Left ventricle myocardium superior (tissue), 1 donor: ENCODE measurements at regions not wholly inside any gene's neighbourhood (a gene's known extent, or its start where the extent isn't known, plus 50 kb on each side); places are given as distances from the start of the nearest gene placed in this dataset.
"Not testable (repeated sequence)": the region's sequence is repeated elsewhere in the genome, so short reads cannot be mapped to it uniquely, and the experiment has no call there.

ENCODE experiments used
- ATAC-seq: fragments of 200-7000 bp; cut with Tn5 transposase; one replicate; pipeline ENCODE4 v1.9.1; 2020; ENCODE audit warnings: mild to moderate bottlenecking, moderate library complexity
- DNase-seq: peaks from one replicate; pipeline ENCODE4 v3.0.0-alpha.2; 2020
- intact Hi-C: fragments of 100-400 bp; cut with micrococcal nuclease; formaldehyde crosslinking; loops from one replicate; pipeline ENCODE4 v1.11.0; 2022
- donor health status: DM: no; HTN: yes; CAD: no; lungs with severe emphysema.

DNA sequence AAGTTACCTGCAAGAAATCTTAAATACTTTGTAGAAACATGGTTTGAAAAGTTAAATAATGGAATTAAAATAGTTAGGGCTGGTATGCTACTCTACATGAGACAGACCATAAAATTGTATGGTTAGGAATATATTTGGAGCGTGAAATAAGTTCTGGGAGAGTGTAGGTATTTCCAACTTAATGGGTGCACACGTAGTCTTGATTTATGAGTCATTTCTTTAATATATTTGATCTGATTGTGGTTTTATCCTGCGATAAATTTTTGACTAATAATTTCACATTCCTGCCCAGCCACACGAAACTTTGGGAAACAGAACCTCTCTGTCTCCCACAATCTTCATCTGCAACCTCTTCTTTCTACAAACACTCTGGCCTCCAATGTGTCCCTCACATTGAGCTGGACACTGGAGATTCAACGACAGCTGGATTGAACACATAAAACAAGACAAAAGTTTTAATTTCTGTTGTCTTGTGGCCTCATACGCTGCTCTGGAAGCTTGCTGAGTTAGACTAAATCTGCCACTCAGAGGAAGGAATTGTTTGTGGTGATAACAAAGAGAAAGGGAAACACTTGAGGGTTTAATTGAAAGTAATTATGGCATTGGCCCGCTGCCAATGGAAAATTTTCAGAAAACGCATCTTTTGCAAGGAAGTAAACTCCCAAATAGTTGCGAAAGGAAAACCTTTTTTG is 201.8 kb upstream of the ZNF608 start:
- ATAC-seq (peak; percentile 47), DNase-seq (no peak)
- intact Hi-C loops, result no loop called here

DNA sequence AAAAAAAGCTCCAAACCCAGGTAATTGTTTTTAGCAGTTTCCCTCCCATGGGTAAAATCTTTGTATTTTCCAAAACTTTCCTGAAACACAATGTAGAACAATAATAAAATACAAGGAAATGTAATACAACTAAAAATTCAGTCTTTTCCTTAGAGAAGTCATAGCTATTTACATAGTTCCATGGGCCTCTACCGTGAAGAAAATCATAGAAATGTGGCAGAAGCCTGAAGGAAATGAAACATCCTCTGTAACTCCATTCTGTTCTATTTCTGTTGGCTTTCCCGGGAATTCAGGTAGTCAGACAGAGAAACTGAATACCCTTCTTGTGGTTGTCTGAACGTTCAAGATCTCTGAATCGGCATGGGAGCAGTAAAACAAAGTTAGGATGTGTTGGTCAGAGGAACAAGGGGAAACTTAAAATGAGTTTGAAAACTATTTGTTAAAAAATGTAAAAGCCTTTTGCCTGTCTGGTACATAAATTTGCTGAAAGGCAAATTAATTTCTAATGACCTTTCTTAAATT is 202.4 kb upstream of the ZNF608 start:
- ATAC-seq (peak; percentile 30), DNase-seq (no peak)
- intact Hi-C loops, result no loop called here

DNA sequence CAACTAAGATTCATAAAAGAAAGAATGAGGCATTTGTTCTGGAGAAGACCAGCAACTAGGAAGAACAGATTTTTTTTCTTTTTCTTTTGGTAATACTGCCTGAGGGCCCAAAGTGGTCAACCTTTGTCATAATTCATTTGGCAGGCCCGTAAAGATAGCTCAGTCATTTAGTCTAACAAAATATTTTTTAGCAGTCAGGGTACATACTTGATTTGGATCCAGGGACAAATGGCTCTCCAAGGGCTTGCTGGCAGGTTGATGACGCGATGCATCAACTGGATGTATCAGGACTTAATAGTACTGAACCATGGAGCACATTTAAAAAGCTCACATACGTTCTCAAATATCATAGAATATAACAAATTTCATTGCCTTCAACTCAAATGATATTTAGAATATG is 203.4 kb upstream of the ZNF608 start:
- DNase-seq (peak; percentile 35), ATAC-seq (peak; percentile 68)

DNA sequence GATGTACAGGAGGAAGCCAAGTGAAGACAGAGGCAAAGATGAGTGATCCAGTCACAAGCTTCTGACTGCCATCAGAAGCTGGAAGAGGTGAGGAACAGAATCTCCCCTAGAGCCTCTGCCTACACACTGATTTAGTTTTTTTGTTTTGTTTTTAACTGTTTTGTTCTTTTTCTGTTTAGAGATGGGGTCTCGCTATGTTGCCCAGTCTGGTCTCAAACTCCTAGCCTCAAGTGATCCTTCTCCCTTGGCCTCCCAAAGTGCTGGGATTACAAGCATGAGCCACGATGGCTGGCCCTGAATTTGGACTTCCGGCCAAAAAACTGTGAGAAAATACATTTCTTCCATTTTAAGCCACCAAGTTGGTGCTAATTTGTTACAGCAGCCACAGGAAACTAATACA is 204.7 kb upstream of the ZNF608 start:
- DNase-seq (no peak), ATAC-seq (no peak)
- intact Hi-C loops, result no loop called here

More for the DNA sequence above, 203.4 kb upstream of the ZNF608 start:
- intact Hi-C loops, result no loop called here

DNA sequence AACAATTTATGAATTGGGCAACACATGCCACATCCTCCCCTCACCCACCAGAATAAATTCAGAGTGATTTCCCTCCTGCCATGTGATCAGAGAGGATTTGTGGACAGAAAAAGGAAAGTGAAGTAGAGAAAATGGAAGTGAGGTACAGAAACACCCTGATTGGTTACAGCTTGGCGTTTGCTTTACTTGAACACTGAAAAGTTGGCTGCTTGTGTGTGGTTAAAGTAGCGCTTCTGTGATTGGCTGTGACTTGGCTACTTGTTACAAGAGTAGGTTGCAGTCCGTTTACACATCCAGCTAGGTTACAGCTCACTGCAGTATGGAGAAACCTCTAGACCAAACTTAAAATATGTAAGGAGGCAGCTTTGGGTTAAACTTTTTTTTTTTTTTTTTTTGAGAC is 205.2 kb upstream of the ZNF608 start:
- intact Hi-C loops, result no loop called here

DNA sequence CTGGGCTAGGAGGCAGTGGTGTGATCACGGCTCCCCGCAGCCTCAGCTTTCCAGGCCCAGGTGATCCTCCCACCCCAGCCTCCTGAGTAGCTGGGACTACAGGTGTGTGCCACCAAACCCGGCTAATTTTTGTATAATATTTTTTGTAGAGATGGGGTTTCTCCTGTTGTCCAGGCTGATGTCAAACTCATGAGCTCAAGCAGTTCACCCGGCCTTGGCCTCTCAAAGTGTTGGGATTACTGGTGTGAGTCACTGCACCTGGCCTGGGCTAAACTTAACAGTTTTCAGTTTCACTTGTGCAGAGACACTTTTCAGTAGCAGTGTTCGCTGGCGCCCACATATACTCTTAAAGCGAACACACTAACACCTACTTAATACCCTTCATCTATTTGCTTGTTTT is 205.6 kb upstream of the ZNF608 start:
- ATAC-seq, result no peak
- intact Hi-C loops, result no loop called here
- DNase-seq, result no peak

More for the DNA sequence above, 205.2 kb upstream of the ZNF608 start:
- ATAC-seq, result no peak
- DNase-seq, result no peak

DNA sequence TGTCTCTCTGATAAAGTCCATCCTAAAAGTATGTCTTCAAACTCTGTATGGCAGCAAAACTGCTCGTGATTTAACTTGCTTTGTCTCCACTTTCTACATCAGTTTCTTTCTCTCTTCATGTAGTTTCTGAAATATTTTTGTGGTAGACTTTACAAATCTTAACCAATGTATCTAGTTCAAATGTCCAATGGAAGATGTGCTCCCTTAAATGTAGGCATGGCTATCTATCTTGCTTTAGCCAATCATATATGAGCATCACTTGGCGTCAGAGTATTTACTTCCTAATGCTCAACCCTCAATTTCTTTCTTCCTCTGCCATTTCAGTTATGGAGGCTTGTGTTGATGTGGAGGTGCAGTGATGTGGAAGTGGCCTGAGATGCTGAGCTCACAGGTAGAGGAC is 206.1 kb upstream of the ZNF608 start:
- no peak for DNase-seq
- intact Hi-C loops, result no loop called here
- ATAC-seq, result no peak

DNA sequence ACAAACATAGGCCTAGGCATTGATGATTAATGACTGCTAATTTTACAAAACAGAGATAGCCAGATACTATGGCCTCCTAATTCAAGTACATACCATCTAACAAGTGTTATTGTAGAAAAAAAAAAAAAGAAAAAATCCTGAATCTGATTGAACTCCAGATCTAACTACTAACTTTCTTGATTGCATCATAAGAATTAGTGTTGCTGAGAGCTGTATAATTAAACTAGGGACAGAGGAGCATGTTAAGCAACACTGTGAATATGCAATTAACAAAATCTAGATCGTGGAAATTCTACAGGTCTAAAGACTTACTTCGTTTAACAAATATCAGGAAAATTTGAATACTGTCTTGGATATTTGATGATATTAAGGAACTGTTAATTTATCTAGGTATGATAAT is 208.3 kb upstream of the ZNF608 start:
- intact Hi-C loops, result no loop called here
- DNase-seq (no peak), ATAC-seq (no peak)

DNA sequence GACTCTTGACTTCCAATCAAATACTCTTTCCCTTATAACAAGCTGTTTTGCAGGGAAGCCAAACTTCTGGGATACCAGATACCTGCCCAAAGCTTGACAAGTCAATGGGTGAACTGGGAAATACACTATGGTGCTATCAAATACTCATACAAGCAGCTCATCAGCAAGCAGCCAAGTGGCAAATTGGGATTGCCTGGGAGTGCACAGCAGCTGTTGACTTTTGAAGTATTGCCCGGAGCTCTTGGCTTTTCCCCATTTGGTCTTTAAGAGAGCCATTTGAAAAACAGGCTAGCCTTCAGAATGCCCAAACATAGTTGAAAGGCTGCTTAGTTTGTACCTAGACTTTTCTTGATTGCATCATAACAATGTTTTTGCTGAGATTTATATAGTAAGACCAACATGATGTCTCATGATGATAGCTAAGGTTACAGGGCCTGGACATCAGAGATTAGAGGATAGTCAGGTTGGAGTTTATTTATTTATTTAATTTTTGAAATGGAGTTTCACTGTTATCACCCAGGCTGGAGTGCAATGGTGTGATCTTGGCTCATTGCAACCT is 210.1 kb upstream of the ZNF608 start:
- DNase-seq (no peak), ATAC-seq (no peak)
- intact Hi-C loops, result no loop called here

DNA sequence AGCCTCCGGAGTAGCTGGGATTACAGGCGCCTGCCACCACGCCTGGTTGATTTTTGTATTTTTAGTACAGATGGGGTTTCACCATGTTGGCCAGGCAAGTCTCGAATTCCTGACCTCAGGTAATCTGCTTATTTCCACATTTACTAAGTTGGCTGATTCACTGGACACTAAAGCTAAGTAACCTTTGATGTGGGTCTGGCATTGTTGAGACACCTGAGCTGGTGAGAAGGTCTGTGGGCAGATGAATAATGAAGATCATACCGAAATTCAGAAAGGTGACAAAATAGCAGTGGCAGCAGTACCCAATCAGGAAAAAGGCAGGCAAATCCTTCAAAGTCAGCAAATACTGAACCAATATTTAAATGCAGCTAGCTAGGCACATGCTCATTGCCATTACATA is 210.6 kb upstream of the ZNF608 start:
- intact Hi-C loops, result no loop called here
- ATAC-seq, result no peak

DNA sequence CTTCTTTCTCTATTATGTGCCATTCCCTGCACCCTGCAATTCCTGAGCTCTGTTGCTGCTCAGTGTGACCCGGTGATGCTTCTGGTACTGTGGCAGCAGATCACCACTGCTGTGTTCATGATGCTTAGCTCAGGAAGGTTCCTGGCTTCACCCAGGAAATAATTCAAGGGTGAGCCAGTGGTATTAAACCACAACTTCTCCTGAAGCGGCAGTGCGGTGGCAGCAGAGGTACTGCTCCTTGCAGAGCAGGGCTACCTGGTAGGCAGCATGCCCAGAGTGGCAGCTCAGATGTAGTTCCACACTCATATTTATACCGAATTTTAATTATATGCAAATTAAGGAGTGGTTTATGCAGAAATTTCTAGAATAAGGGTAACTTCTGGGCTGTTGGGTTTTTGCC is 213.8 kb upstream of the ZNF608 start:
- ATAC-seq, result no peak
- intact Hi-C loops, result no loop called here
- no peak for DNase-seq

More for the DNA sequence above, 210.6 kb upstream of the ZNF608 start:
- DNase-seq, result no peak

DNA sequence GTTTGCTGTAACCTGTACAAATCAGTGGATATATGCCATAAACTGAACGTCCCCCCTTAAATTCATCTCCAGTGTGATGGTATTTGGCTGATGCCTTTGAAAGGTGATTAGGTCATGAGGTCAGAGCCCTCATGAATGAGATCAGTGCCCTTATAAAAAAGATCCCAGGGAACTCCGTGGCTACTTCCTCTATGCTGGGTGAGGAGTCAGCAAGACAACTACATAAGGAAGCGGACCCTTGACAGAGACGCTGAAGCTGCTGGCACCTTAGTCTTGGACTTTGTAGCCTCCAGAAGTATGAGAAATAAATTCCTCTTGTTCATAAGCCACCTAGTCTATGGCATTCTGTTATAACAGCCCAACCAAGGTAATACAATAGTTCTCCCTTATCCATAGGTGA is 215.1 kb upstream of the ZNF608 start:
- ATAC-seq (no peak), DNase-seq (no peak)
- intact Hi-C loops, result no loop called here

DNA sequence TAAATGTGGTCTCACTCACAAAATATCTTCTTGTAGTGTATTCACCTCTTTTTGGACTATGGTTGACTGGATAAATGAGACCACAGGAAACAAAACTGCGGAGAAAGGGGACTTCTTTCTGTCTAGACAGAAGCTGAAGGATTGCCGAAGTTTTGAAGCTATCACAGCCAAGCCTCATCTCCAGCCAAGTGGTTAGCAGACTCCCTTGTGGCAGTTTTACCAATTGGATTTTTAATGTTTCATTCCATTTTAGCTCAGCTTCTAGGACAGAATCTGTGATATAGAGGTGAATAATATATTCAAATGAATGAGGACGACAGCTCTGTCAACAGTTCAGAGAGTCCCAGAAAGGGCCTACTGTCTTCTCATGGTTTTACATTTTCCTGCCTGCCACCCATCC is 215.7 kb upstream of the ZNF608 start:
- no peak for DNase-seq
- no peak for ATAC-seq

DNA sequence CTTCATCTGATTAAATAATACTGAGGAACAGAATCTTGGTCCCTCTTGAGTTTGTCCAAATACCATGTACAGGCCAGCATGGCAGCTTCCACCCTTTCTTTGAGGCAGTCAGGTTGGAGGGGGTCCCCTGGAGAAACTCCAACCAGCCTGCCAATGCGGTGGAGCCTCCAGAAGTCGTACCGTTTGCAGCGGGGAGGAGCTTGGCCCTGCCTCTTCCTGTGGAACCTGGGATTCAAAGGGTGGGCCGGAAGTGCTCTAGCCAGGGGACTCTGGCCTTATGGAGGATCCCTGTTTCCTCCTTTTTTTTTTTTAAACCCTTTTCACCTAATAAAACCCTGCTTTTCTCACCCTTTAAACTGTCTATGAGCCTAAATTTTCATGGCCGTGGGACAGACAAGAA is 216.3 kb upstream of the ZNF608 start:
- DNase-seq, result no peak
- intact Hi-C loops, result no loop called here
- ATAC-seq, result no peak

More for the DNA sequence above, 215.7 kb upstream of the ZNF608 start:
- intact Hi-C loops, result no loop called here

DNA sequence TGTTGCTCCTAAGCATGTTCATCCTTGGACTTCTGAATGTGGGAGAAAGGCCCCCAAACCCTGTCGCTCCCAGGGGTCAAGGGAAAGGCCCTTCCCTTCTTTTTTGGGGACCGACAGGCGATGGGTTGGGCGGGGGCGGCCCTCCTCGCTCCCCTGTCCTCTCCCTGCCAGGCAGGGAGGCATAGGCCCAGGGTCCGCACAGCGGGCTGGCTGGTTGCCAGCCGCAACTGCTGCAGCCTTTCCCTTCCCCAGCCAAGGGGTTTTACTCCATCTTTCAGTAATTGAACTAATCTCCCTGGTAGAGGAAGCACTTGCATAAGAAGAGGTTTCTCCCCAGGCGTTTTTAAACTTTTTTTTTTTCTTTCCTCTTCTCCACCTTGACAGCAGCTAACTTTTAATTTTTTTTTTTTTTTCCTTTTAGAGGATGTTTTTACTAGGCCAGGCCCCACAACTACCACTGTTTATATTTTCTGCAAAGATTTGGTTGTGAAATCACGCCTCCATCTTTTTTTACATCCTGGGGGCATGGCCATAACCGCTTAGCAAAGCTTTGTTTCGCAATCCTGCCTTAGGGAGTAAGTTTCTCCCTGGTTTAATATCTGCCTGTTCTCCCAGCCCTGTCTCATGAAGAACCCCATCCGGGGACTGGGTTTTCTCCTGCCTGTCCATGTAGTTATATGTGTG is 216.9 kb upstream of the ZNF608 start:
- DNase-seq (no peak), ATAC-seq (no peak)
- intact Hi-C loops, result no loop called here

DNA sequence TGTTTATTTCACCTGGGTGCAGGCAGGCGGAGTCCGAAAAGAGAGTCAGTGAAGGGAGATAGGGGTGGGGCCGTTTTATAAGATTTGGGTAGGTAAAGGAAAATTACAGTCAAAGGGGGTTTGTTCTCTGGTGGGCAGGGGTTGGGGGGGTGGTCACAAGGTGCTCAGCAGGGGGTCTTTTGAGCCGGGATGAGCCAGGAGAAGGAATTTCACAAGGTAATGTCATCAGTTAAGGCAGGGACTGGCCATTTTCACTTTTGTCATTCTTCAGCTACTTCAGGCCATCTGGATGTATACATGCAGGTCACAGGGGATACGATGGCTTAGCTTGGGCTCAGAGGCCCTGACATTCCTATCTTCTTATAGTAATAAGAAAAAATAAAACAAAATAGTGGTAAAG is 220.3 kb upstream of the ZNF608 start:
- ATAC-seq, intact Hi-C loops: not testable (repeated sequence)

DNA sequence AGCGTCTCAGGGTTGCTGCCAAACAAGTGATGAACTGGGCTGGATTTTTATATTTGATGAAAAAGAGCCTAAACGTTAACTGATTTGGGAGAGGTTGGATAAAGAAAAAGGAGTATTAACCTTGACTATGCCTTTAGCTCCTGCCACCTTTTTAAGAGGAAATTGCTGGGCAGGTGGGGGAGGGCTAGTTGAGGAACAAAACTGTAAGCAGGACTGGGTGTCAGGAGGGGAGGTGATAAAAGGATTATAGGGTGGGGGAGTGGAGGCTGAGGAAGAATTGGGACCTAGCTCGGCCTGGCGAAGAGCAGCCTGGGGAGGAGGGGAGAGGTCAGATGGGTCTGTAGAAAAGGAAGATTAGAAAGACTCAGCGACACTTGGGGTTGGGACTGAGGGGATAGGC is 223.9 kb upstream of the ZNF608 start:
- DNase-seq, ATAC-seq, intact Hi-C loops: not testable (repeated sequence)

More for the DNA sequence above, 220.3 kb upstream of the ZNF608 start:
- DNase-seq, result not testable (repeated sequence)

DNA sequence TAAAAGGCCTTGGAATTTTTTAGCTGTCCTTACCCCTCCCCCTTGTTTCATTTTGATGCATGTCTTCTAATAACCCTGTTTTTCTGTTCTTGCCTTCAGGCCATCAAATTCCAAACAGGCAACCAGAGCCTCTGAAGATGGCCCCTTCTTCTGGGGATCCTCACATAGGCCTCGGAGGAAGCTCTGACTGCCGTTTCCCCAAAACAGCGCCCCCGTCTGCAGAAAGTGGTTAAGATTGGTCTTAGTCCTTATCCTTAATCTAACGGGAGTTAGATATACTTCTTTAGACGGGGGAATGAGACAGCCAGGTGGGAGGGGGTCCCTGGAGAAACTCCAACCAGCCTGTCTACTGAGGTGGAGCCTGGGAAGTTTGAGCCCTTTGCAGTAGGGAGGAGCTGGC is 226.3 kb upstream of the ZNF608 start:
- no peak for DNase-seq
- ATAC-seq, result no peak
- intact Hi-C loops, result no loop called here

DNA sequence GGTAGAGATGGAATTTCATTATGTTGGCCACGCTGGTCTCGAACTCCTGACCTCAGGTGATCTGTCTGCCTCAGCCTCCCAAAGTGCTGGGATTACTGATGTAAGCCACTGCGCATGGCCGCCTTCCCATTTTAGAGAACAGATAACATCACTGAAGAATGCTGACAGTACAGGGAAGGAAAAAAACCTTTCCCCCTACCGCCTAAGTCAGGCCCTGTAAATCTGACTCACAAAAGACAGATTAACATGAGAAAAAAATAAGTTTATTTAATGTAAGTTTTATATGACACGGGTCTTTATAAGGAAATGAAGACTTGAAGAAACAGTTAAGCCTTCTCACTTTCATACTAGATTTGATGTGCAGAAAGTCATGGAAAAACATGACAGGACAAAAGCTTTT is 227.2 kb upstream of the ZNF608 start:
- DNase-seq (no peak), ATAC-seq (no peak)
- intact Hi-C loops, result no loop called here

DNA sequence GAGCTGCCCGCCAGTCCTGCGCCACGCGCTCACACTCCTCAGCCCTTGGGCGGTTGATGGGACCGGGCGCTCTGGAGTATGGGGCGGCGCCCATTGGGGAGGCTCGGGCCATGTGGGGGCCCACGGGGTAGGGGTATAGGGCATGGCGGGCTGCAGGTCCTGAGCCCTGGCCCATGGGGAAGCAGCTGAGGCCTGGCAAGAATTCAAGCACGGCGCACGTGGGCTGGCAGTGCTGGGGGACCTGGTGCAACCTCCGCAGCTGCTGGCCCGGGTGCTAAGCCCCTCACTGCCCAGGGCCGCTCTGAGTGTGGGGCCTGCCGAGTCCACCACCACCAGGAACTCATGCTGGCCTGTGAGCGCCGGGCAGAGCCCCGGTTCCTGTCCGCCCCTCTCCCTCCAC is 229.6 kb upstream of the ZNF608 start:
- ATAC-seq (no peak), DNase-seq (no peak)
- intact Hi-C loops, result no loop called here

DNA sequence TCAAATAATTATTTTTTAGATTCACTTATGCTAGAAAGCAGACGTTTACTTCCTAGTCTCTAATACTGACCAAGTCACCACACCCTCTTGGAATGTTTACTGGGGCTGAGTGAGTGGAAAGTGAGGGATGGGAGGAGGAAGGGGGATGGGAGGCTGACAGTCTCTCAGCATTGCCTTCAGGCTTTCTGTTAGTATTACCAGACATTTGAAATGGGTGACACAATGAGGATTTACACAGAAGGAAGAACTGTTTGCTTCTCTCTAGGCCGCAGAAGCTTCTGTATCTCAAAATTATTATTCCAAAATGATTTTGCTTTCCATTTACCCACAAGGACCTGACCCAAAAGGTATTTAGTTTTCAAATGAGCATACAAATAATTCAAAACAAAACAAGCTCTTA is 232.8 kb upstream of the ZNF608 start:
- intact Hi-C loops, result no loop called here
- DNase-seq (no peak), ATAC-seq (no peak)
